ENCODE measurements at regions not wholly inside any gene's neighbourhood (a gene's known extent, or its start where the extent isn't known, plus 50 kb on each side); places are given as distances from the start of the nearest gene placed in this dataset.

DNA sequence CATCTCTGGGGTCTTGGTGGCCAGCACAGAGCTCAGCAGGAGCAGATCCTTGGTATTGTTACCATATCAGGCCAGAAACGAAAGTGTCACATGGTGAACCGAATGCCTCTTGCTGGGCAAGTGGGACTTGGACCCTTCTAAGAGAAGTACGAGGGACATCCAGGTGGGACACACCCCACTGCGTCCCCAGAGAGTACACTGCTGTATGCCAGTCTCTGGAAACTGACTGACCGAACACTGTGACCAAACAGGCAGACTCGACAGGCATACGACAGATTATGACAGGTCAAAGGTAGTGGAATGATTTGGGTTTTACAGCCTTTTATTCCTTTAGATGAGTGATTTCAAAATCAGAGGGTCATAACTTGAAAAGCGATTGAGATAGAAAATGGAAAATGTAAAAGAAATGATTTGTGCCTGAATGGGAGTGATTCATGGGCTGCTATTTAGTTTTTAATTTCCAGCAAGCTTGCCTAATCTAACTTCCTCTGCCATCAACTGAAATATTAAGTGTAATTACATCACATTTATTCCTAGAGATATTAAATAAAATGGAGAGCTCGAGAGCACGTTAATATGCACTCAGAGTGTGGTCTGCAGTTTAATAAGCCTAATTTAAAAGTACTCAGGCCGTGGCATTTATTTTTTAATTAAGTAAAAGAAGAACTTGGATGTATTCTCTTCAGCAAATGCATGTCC lies 63.4 kb upstream of the CTXND1 start:
- TF ChIP-seq, protein P1, sequence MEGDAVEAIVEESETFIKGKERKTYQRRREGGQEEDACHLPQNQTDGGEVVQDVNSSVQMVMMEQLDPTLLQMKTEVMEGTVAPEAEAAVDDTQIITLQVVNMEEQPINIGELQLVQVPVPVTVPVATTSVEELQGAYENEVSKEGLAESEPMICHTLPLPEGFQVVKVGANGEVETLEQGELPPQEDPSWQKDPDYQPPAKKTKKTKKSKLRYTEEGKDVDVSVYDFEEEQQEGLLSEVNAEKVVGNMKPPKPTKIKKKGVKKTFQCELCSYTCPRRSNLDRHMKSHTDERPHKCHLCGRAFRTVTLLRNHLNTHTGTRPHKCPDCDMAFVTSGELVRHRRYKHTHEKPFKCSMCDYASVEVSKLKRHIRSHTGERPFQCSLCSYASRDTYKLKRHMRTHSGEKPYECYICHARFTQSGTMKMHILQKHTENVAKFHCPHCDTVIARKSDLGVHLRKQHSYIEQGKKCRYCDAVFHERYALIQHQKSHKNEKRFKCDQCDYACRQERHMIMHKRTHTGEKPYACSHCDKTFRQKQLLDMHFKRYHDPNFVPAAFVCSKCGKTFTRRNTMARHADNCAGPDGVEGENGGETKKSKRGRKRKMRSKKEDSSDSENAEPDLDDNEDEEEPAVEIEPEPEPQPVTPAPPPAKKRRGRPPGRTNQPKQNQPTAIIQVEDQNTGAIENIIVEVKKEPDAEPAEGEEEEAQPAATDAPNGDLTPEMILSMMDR (IDR thresholded peaks at IDR 0.05) = no peak
- no peak for TF ChIP-seq POLR2A (IDR thresholded peaks at IDR 0.05)

All from esophagus squamous epithelium (tissue), 4 donors.